ENCODE measurements at regions not wholly inside any gene's neighbourhood (a gene's known extent, or its start where the extent isn't known, plus 50 kb on each side); places are given as distances from the start of the nearest gene placed in this dataset.

- TF ChIP-seq CTCF (IDR thresholded peaks at IDR 0.05) (no peak), POLR2A (IDR thresholded peaks at IDR 0.05) (no peak)
Observed at GRCh38 chr19:20471431-20471830, 94.2 kb downstream of the ZNF737 start.
